Vagina (tissue), 2 donors: ENCODE measurements at regions not wholly inside any gene's neighbourhood (a gene's known extent, or its start where the extent isn't known, plus 50 kb on each side); places are given as distances from the start of the nearest gene placed in this dataset.

ENCODE experiments used
- POLR2A ChIP-seq, 2 donors: fragments of 450-650 bp; IDR thresholded peaks; one replicate each; pipeline ENCODE4 v1.6.1; 2017; ENCODE audit warnings: antibody characterized with exemption in 2 of 2, mild to moderate bottlenecking in 2 of 2, moderate library complexity in 2 of 2
- POLR2AphosphoS5 ChIP-seq, 2 donors: sonication (generic); formaldehyde crosslinking; IDR thresholded peaks; one replicate each; pipeline ENCODE4 v1.9.0; 2017; ENCODE audit warnings: antibody characterized with exemption in 2 of 2, mild to moderate bottlenecking in 2 of 2, low read depth in 1 of 2; ENCODE audit not compliant: insufficient read depth in 1 of 2
- TF ChIP-seq, protein P1 (sequence below), 3 experiments: fragments of 450-650 bp in 2 of 3; fragments of 200-600 bp in 1 of 3; sonication (generic) in 1 of 3; IDR thresholded peaks; one replicate each; pipeline ENCODE4 v1.5.1; 2017 to 2019; ENCODE audit warnings: antibody characterized with exemption in 3 of 3, mild to moderate bottlenecking in 2 of 3, moderate library complexity in 2 of 3

DNA sequence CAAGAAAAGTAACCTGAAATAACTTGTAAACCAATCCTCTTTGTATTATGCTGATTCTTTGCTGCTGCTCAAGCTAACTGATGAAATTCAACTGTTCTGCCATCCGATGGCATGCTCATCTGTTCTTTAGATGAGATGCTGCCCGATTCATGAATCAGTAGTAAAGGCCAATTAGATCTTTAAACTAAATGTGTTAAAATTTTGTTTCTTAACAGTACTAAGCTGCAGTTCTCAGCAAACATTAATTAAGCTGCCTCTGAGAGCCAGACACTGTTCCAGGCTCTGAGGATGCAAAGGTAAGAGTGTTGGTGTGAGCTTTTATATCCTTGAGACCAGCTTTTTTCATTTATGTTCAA is 77.0 kb upstream of the NT5E start:
- TF ChIP-seq, protein P1, sequence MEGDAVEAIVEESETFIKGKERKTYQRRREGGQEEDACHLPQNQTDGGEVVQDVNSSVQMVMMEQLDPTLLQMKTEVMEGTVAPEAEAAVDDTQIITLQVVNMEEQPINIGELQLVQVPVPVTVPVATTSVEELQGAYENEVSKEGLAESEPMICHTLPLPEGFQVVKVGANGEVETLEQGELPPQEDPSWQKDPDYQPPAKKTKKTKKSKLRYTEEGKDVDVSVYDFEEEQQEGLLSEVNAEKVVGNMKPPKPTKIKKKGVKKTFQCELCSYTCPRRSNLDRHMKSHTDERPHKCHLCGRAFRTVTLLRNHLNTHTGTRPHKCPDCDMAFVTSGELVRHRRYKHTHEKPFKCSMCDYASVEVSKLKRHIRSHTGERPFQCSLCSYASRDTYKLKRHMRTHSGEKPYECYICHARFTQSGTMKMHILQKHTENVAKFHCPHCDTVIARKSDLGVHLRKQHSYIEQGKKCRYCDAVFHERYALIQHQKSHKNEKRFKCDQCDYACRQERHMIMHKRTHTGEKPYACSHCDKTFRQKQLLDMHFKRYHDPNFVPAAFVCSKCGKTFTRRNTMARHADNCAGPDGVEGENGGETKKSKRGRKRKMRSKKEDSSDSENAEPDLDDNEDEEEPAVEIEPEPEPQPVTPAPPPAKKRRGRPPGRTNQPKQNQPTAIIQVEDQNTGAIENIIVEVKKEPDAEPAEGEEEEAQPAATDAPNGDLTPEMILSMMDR (IDR thresholded peaks at IDR 0.05): no peak
- TF ChIP-seq POLR2A (IDR thresholded peaks at IDR 0.05): no peak
- TF ChIP-seq POLR2AphosphoS5 (IDR thresholded peaks at IDR 0.05; ENCODE audit: insufficient read depth in 1 of 2, low read depth in 1 of 2): no peak
